Globus pallidus (tissue), 1 donor: ENCODE measurements at regions not wholly inside any gene's neighbourhood (a gene's known extent, or its start where the extent isn't known, plus 50 kb on each side); places are given as distances from the start of the nearest gene placed in this dataset.

ENCODE experiments used
- DNase-seq: peaks from one replicate; pipeline ENCODE4 v3.0.0-alpha.2; 2015; ENCODE audit warnings: low spot score

DNA sequence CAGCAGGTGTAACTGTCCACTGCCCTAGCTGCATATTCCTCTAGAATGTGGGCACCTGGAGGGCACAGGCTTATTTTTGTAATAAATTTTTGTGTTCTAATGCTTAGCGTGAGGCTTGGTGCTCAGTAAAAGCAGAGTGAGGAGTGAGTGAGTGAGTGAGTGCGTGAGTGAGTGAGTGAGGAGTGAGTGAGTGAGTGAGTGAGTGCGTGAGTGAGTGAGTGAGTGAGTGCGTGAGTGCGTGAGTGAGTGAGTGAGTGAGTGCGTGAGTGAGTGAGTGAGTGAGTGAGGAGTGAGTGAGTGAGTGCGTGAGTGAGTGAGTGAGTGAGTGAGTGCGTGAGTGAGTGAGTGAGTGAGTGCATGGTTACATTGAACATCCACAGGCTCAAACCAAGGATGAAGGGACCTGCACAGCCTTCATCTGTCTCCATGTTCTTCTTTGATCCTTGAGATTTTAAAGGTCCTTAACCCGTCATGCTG is 371.5 kb downstream of the MED10 start:
- DNase-seq: no peak

DNA sequence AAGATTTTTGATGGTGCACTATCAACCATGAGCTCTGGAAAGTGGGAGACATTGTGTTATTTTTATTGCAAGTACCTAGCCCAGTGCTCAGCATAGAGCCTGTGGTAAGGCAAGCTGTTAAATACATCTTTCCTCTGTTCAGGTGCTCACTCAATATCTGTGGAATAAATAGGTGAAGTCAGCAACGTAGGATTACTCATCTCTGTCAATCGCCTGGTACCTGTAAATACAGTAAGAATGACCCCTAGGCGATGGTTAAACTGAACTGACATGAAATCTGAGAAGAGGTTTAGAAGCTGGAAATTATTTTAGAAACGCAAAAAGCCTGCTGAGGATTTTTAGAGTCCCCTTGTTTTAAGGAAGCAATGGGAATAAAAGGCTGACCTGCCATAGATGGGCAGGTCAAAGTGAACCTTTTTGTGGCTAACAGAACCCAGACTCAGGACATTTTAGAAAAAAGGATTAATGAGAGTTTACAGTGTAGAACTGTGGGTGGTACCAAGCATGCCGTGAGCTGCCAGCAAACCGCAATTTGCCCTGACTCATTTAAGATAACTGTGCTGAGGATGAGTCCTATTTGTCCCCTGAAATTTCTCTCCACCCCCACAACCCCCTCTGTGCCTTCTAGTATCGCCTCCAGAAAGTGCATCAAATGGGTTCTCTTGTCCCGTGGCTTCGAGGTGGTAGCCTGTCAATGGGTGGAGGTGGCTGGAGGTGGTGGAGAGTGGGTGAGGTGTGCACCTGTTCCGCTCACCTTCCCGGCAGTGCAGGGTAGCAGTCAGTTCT is 375.1 kb downstream of the MED10 start:
- DNase-seq: no peak

DNA sequence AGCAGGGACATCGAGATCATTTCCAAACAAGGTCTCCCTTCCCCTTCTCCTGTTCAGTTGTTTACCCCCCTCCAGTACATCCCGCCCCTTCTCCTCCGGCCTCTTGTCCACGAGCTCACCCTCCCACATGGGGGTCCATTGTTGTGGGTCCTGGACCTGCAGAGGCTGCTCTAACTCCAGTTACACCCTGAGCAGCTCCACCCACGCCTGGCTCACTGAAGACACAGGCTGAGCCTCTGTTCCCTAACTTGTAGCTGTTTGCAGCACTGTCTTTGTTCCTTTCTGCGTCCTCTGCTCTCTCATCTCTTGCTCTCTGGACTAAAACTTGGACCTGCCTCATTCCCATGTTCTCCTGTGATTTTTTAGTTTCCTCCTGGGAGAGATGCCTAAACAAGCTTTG is 377.5 kb downstream of the MED10 start:
- DNase-seq: no peak

DNA sequence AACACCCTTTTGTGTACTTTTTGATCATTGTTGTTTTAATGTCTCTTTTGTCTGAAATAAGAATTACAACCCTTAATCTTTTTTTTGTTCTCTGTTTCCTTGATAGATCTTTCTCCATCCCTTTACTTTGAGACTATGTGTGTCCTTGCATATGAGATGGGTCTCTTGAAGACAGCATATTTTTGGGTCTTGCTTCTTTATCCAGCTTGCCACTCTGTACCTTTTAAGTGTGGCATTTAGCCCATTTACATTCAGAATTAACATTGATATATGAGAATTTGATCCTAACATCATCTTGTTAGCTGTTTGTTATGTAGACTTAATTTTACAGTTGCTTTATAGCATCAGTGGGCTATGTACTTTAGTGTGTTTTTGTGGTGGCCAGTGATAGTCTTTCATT is 382.5 kb downstream of the MED10 start:
- DNase-seq: no peak

DNA sequence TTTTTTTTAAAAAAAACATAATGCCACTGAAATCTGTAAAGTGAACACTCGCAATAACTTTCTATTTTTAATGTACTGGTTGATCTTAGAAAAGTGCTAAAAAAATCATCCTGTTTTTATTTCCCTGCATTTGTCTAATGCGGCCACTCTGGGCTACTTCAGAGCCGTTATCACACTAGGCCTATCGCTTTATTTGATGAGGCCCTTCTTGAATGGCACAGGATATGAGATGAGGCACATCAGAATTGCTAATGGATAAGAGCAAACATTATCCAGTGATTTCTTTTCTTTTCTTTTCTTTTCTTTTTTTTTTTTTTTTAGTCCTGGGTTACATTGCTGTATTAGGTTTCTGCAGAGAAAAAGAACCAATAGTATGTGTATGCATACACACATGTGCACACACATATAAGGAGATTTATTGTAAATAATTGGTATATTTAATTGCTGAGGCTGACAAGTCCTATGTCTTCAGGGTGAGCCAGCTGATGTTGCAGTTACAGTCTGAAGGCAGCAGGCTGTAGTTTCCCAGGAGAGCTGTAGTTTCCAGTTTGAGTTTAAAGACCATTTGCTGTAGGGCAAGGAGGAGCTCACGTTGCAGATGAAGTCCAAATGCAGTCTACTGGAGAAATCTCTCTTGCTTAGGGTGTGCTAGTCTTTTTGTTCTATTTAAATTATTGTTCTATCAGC is 391.7 kb downstream of the MED10 start:
- DNase-seq: no peak

DNA sequence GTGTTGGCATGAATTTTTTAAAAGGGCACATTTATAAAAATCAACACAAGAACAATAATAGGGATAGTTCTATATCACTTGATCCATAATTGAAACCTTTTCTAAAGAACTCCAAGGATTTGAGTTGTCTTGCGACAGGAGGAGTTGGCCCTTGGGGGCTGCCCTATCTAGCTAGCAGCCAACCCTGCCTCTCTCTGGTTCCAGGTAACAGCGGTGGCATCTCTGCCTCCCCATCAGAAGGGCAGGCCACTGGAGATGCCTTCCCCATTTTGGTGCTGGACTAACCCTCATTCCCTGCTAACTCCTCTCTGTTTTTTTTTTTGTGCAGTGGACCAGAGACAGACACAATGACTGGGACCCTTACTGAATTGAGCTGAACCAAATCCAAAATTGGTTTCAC is 393.0 kb downstream of the MED10 start:
- no peak for DNase-seq

DNA sequence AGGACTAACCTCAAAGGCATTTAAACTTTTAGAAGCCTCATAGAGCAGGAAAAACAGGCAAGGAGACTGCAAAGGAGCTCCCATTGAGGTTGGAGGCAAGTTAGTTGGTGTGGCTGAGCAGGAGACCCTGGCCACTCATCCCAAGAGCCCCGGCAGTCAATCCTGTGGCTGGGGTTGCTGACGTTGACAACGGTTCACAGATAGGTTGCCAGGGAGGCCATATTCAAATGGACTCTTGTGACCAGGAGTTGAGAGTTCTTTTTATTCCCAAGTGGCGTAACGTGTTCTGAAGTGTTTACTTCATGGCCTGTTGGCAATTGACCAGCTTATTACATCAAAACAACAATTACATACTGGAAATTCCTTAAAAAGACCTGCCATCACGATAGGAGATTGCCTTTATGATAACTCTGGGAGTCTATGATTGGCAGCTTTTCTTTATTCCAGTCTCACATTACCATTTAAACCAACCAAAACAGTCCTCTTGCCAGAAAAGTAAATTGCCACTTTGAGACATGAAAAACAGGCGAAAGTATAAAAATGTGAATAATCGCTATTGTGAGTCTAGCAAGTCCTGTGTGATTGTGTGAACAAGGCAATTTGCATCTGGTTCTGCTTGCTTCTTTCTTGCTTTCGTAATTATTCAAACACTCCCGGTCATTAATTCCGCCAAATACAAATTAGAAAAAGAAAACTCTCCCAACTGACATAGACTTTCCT is 394.9 kb downstream of the MED10 start:
- DNase-seq: no peak

DNA sequence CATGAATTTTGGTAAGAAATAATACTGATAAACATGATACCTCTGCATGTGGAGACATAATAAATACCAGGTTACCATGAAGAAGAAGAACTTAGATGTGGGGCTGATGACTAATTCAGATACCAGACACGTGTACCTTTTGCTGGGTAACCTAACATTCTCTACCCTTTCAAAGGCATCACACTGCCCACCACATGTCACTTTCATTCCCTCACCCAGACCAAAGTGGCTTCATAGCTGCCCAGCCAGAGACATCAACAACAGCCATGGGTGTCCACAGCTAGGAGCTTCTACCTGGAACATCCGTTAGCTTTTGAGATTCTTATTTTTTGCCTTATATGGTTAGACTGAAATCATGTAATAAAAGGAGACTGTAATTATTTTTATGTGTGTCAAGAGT is 396.8 kb downstream of the MED10 start:
- DNase-seq: no peak

DNA sequence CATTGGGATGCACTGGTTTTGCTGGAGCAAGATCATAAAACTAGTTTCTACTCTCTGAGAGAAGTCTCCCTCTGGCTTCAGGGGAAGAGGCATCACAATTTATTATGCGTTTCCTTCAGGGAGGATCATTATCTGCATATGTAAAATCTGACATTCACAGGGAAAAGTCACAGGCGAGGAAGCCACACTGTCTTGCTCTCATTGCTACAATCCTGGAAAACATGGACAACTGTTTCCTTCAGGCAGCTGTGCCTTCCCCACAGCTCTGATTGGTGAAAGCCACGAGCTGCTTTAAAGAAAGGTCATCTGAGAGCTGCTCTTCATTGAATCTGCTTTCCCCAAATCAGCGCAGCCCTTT is 397.8 kb downstream of the MED10 start:
- DNase-seq: no peak

DNA sequence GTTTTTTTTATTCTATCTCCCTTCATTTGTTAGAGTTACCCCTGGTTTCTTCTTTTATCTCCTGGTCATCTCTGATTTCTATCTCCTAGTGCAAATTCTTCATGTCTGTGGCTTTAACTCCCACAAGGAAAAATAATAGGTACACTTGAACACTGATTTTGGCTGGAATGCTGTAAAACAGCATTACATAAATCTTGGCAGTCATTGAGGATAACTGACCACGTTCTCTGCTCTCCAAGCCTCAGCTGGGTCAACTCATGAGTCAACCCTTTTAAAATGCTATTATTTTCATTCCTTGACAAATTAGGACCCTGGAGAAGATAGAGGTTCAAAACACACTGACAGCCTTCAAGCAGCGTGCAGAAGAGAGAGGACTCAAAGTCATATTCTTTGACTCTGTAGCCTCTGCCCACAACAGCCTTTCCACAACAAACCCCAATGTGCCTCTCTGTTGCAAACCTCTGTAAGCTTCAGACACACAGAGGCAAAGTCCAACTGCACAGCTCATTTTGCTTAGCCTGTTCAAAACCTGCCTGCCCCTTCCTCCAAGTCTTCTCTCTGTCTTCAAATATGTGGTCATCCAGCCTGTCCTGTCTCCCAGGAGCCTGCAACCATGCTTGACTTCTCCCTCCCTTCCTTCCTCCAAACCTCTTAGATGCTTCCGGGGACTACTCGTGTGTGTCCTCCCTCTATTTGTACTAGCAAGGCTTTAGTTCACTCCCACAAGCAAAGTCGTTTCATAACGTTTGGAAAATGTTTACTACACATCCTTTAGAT is 398.4 kb downstream of the MED10 start:
- no peak for DNase-seq

DNA sequence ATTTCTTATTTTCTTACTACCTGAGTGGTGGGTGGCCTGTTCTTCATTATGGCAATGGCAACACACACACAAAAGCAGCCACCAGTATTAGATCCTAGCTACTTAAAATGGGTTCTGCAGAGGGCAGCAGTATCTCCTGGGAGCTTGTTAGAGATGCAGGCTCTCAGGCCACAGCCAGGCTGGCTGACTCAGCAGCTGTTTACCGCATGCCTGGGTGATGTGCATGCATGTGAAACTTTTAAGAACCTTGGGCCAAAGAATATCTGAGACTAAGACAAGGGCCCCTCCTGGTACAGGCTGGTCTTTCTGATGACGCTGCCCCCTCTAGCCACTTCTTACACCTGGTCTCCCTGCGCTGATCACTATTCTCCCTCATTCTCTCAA is 399.0 kb downstream of the MED10 start:
- DNase-seq: no peak

DNA sequence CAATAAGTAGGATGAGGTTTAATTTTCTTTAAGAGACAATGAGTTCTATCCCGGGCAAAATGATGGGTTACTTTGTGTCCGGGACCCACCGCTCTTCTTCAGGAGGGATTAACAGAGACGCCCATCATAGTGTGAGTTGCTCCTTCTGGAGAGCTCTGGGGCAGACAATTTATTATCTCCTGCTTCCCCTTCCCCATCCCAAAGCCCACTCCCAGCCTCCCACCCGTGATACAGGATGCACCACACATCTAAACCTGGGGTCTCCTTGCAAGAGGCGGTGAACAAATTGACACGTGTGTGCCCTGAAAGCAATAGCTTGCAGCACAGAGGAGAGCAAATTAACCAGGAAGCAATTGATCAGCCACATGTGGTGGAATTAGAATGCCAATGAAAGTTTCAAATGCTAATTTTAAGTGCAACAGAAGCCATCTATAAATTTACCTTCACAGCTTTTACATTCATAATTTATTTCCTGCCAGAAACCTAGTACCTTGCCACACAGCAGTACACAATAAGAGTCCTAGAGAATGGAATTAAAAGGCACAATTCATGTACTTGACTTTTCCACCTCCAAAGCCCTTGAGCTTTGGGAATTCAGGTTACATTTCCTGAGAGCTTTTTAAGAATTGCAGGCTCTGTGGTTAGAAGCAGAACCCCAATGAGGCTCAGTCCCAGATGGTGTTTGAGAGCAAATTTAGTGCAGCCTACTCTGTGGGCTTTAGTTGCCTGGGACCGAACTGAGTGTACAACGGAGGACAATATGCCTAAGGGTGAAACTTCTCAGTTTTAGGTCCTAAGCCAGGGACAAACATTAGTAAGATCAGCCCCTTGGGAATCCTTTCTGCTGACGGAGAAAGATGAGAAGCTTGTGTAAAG is 399.6 kb downstream of the MED10 start:
- no peak for DNase-seq

DNA sequence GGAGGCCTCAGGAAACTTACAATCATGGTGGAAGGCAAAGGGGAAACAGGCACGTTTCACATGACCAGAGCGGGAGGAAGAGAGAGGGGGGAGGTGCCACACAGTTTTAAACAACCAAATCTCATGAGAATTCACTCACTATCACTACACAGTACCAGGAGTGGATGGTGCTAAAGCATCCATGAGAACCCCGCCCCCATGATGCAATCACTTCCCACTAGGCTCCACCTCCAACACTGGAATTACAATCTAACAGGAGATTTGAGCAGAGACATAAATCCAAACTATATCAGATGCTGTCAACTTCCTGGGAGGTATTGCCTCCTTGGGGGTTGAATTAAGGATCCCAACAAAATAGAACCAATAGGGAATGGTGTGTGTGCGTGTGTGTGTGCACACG is 407.1 kb downstream of the MED10 start:
- DNase-seq: no peak

DNA sequence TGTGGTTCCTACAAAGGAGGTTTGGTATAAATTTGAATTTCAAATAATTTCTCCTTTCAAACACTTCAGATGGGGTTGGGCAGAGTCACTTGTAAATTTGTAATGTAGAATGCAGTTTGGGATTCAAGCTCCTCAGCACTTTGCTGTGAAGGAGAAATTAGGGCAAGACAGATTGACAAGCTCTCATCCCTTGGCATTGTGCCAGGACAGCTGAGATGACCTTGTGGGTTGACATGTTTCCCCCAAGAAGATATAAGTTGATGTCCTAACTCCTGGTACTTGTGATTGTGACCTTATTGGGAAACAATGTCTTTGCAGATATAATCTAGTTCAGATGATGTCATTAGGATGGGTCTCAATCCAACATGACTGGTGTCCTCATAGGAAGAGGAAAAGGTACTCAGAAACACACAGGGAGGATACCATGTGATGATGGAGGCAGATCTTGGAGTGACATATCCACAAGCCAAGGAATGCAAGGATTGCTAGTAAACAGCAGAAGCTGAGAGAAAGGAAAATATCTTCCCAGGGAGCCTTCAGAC is 408.3 kb downstream of the MED10 start:
- no peak for DNase-seq

DNA sequence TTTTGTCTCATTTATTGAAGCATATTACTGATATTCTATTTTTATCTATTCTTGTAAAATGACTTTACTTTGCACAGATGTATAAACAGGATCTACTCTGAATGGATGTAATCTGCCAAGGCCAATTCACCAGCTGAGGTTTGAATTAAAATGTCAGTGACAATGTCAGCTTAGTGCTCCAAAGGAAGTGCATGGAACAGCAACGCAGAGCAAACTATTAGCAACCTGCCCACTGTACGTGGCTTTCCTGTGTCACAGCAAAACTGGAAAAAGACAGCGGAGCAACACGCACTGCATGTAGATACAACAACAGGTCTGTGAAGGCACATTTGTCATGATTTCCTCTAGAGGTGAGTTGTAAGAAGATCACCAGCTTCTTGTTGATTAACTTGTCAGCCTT is 409.4 kb downstream of the MED10 start:
- DNase-seq: no peak

DNA sequence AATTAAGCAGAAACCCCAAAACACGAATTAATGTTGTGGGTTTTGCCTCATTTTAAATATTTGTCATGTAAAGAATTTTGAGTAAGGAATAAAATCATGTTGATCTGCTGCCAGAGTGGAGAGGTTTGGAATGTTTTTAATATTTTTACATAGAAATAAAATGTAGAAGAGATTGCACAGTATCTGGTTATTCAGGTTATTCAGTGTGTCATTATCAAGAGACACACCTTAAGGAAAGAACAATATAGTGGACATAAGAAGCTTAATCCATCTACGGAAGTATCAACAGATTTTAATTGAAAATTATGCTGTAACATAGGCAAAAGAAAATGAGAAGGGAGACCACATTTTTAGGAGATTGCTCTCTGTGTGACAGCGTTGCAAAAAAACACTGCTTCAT is 410.4 kb downstream of the MED10 start:
- DNase-seq: no peak

DNA sequence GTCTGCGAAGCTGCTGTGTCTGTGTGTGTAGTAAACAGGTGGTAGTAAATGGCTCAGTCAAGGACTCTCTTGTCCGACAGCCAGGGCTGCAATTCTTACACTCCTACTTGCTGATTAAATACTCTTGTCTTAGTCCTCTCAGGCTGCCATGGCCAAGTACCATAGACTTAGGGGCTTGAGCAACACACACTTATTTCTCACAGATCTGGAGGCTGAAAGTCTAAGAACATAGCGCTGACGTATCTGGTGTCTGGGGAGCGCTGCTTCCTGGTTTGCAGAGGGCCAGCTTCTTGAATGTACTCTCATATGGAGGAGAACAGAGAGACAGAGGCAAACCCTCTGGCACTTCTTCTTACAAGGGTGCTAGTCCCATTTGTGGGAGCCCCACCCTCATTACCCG is 411.0 kb downstream of the MED10 start:
- no peak for DNase-seq

DNA sequence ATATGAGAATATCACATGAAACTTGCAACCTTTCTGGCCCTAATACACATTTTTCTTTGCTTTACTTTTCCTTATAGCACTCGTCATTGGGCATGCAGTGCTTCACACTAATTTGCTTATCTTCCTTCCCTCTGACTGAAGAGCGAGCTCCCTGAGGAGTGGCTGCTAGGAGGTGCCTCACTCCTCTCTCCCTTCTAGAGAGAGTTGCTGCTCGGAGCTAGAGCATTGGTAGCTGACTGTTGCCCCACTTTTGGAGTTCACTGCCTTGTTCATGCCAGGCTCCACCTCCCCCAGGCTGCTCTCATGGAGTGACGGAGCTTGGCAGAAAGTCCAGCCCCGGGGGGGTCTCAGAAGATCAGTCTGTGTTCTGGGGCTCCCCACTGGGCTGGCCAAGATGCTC is 413.2 kb downstream of the MED10 start:
- DNase-seq: no peak

DNA sequence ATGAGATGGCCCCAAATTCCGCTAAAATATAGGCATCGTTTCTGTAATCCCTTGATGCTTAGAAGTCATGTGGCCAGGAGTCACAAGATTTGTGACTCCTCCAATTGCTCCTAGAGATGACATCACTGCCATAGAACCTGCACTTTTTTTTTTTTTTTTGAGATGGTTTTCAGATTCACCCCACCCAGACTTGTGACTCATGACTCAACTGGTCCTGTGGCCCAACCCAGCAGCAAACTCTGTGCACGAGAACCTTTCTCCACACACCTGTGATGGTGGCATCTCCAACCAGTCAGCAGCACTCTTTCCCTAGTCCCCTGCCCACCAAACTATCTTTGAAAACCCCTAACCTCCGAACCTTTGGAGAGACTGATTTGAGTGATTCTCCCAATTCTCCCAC is 414.0 kb downstream of the MED10 start:
- DNase-seq: no peak

DNA sequence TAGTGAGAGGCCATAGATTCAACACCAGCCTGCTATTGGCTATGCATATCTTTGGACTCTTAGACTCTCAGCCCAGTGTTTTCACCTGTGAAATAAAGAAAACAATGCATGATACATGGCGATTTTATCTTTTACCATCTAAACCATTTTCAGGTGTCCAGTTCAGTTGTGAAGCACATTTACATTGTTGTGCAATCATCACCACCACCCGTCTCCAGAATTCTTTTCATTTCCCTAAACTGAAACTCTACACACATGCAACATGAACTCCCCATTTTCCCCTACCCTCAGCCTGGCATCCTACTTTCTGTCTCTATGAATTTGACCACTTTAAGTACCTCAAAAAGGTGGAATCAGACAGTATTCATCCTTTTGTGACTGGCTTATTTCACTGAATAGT is 420.6 kb downstream of the MED10 start:
- no peak for DNase-seq

DNA sequence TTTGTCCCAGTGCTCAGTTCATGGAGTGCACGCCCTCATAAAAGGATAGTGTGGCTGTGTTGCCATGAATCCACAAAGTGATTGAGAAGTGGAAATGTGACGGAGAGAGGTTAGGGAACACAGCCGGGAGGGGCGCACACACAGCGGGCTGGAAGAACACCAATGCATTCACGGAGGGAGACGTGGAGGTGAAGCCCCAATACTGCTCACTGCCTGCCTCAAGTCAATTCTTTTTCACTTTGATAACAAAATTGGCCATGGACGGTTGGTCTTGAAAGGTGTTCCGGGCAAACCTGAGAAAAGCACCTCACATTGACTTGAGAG is 424.1 kb downstream of the MED10 start:
- DNase-seq: no peak
